Right atrium auricular region (tissue), 2 donors: ENCODE measurements at regions not wholly inside any gene's neighbourhood (a gene's known extent, or its start where the extent isn't known, plus 50 kb on each side); places are given as distances from the start of the nearest gene placed in this dataset.
A peak's percentile ranks its signal among the peaks of the same experiment; 100 is the strongest.

Experiments used
- DNase-seq: peaks from one replicate; pipeline ENCODE4 v3.0.0-alpha.2; 2019; ENCODE audit warnings: low spot score
- H3K27ac ChIP-seq, 2 donors: fragments of 200-600 bp; sonication (generic); 1 replicate in 1 of 2; 2 replicates in 1 of 2; pipeline ENCODE4 v1.5.1; 2016 to 2019
- H3K27me3 ChIP-seq, 2 donors: fragments of 200-600 bp; sonication (generic); one replicate each; pipeline versions ENCODE4 v1.5.1 to v1.6.0; 2017 to 2019
- H3K36me3 ChIP-seq: fragments of 200-600 bp; sonication (generic); one replicate; pipeline ENCODE4 v1.5.1; 2016
- H3K4me1 ChIP-seq, 2 donors: fragments of 200-600 bp; sonication (generic); one replicate each; pipeline versions ENCODE4 v1.5.1 to v1.6.0; 2017 to 2019
- H3K4me3 ChIP-seq, 2 donors: fragments of 200-600 bp; sonication (generic); 1 replicate in 1 of 2; 2 replicates in 1 of 2; pipeline ENCODE4 v1.5.1; 2017 to 2019; ENCODE audit warnings: mild to moderate bottlenecking in 1 of 2, moderate library complexity in 1 of 2
- H3K9me3 ChIP-seq, 2 donors: fragments of 200-600 bp; sonication (generic); one replicate each; pipeline ENCODE4 v1.5.1; 2019
- CTCF ChIP-seq, 2 donors: fragments of 200-600 bp; sonication (generic); IDR thresholded peaks; one replicate each; pipeline ENCODE4 v1.5.1; 2019; ENCODE audit warnings: antibody characterized with exemption in 2 of 2

GRCh38 chr12:118526255-118527095 is 150.1 kb downstream of the SUDS3 start:
- Histone ChIP-seq H3K36me3 (no peaks in the 10 kb centered on the region), H3K27me3 (no peaks in the 10 kb centered on the region), H3K27ac (peak overlapping the region in 1 of 2 donors; percentile 32), H3K4me1 (peaks cover 0 to 12% of the 10 kb centered on the region in 2 donors), H3K4me3 (no peak overlapping the region), H3K9me3 (no peaks in the 10 kb centered on the region)
- no peak for DNase-seq
- no peak for TF ChIP-seq CTCF (IDR thresholded peaks at IDR 0.05)

- Histone ChIP-seq H3K36me3 (no peaks in the 10 kb centered on the region), H3K4me1 (peaks cover 0 to 12% of the 10 kb centered on the region in 2 donors), H3K4me3 (no peak overlapping the region), H3K27ac (no peak overlapping the region), H3K9me3 (no peaks in the 10 kb centered on the region), H3K27me3 (no peaks in the 10 kb centered on the region)
- DNase-seq = no peak
- no peak for TF ChIP-seq CTCF (IDR thresholded peaks at IDR 0.05)
Measured at GRCh38 chr12:118527310-118527709, 151.0 kb downstream of the SUDS3 start.

GRCh38 chr12:118528625-118529024 is 152.3 kb downstream of the SUDS3 start:
- Histone ChIP-seq H3K27me3 (no peaks in the 10 kb centered on the region), H3K4me3 (no peak overlapping the region), H3K4me1 (peaks cover 0 to 12% of the 10 kb centered on the region in 2 donors), H3K36me3 (no peaks in the 10 kb centered on the region), H3K27ac (no peak overlapping the region), H3K9me3 (no peaks in the 10 kb centered on the region)
- DNase-seq = no peak
- TF ChIP-seq CTCF (IDR thresholded peaks at IDR 0.05) = no peak

GRCh38 chr12:118534003-118534402 is 157.6 kb downstream of the SUDS3 start:
- no peak for TF ChIP-seq CTCF (IDR thresholded peaks at IDR 0.05)
- Histone ChIP-seq H3K4me1 (peaks cover 0 to 22% of the 10 kb centered on the region in 2 donors), H3K36me3 (no peaks in the 10 kb centered on the region), H3K9me3 (no peaks in the 10 kb centered on the region), H3K27ac (no peak overlapping the region), H3K4me3 (no peak overlapping the region), H3K27me3 (no peaks in the 10 kb centered on the region)
- no peak for DNase-seq

GRCh38 chr12:118536306-118536906 is 160.1 kb downstream of the SUDS3 start:
- Histone ChIP-seq H3K36me3 (no peaks in the 10 kb centered on the region), H3K4me1 (peaks cover 0 to 22% of the 10 kb centered on the region in 2 donors), H3K27ac (peak overlapping the region; percentile 86 to 88), H3K4me3 (no peak overlapping the region), H3K9me3 (no peaks in the 10 kb centered on the region), H3K27me3 (no peaks in the 10 kb centered on the region)
- DNase-seq = no peak
- no peak for TF ChIP-seq CTCF (IDR thresholded peaks at IDR 0.05)
